Mesendoderm (in vitro differentiated cells): ENCODE measurements at regions not wholly inside any gene's neighbourhood (a gene's known extent, or its start where the extent isn't known, plus 50 kb on each side); places are given as distances from the start of the nearest gene placed in this dataset.

Source experiments
- DNase-seq: peaks from one replicate; pipeline ENCODE4 v3.0.0; 2013
- H2AK5ac ChIP-seq: 2 replicates; pipeline ENCODE4 v1.6.1; 2013; ENCODE audit warnings: low read length, inconsistent platforms
- H2BK120ac ChIP-seq: 2 replicates; pipeline ENCODE4 v1.6.1; 2013; ENCODE audit warnings: low read depth, mild to moderate bottlenecking, low read length, moderate library complexity, mixed read lengths
- H2BK15ac ChIP-seq: replicated peaks from 2 replicates; pipeline ENCODE4 v1.6.1; 2013; ENCODE audit warnings: low read depth, mild to moderate bottlenecking, moderate library complexity
- H2BK5ac ChIP-seq: 2 replicates; pipeline ENCODE4 v1.6.1; 2013; ENCODE audit warnings: low read length, inconsistent platforms
- H3K18ac ChIP-seq: 2 replicates; pipeline ENCODE4 v1.6.1; 2013; ENCODE audit warnings: mild to moderate bottlenecking, low read length, mixed read lengths
- H3K23ac ChIP-seq: one replicate; pipeline ENCODE4 v1.6.1; 2013; ENCODE audit warnings: low read length
- H3K27ac ChIP-seq: 2 replicates; pipeline ENCODE4 v1.5.1; 2013; ENCODE audit warnings: low read depth, mild to moderate bottlenecking, inconsistent platforms, low read length, moderate library complexity
- H3K27me3 ChIP-seq: 2 replicates; pipeline ENCODE4 v1.6.1; 2013; ENCODE audit warnings: low read length, control low read depth, mild to moderate bottlenecking, inconsistent platforms; ENCODE audit not compliant: insufficient read depth, poor library complexity
- H3K36me3 ChIP-seq: 2 replicates; pipeline ENCODE4 v1.6.1; 2013; ENCODE audit warnings: low read length, inconsistent platforms; ENCODE audit not compliant: control insufficient read depth, insufficient read depth
- H3K4ac ChIP-seq: one replicate; pipeline ENCODE4 v1.6.1; 2013; ENCODE audit warnings: low read depth, mild to moderate bottlenecking, low read length, moderate library complexity
- H3K4me1 ChIP-seq: 2 replicates; pipeline ENCODE4 v1.6.1; 2013; ENCODE audit warnings: low read depth, low read length, inconsistent platforms; ENCODE audit not compliant: control insufficient read depth
- H3K4me2 ChIP-seq: 2 replicates; pipeline ENCODE4 v1.6.1; 2013; ENCODE audit warnings: low read length
- H3K4me3 ChIP-seq: 2 replicates; pipeline ENCODE4 v1.5.1; 2013; ENCODE audit warnings: mild to moderate bottlenecking, low read length
- H3K56ac ChIP-seq: one replicate; pipeline ENCODE4 v1.6.1; 2013; ENCODE audit warnings: low read length
- H3K79me1 ChIP-seq: 2 replicates; pipeline ENCODE4 v1.6.1; 2013; ENCODE audit warnings: low read length, inconsistent platforms
- H3K79me2 ChIP-seq: 2 replicates; pipeline ENCODE4 v1.6.1; 2013; ENCODE audit warnings: mild to moderate bottlenecking, low read length; ENCODE audit not compliant: control insufficient read depth, insufficient read depth
- H3K9ac ChIP-seq: 2 replicates; pipeline ENCODE4 v1.6.1; 2013; ENCODE audit warnings: low read length, inconsistent platforms
- H4K5ac ChIP-seq: one replicate; pipeline ENCODE4 v1.6.1; 2013; ENCODE audit warnings: low read length
- H4K8ac ChIP-seq: one replicate; pipeline ENCODE4 v1.6.1; 2013; ENCODE audit warnings: low read depth, mild to moderate bottlenecking, control low read depth, low read length, moderate library complexity
- WGBS: extraction: QIAGEN DNeasy Blood & Tissue Kit; methylation state at CpG from one replicate; pipeline ENCODE4 v1.1.7; 2013; ENCODE audit warnings: low lambda C conversion rate, missing lambda C conversion rate; ENCODE audit not compliant: insufficient coverage; ENCODE audit errors: extremely low coverage; 5-methylcytosine and 5-hydroxymethylcytosine counted together

DNA sequence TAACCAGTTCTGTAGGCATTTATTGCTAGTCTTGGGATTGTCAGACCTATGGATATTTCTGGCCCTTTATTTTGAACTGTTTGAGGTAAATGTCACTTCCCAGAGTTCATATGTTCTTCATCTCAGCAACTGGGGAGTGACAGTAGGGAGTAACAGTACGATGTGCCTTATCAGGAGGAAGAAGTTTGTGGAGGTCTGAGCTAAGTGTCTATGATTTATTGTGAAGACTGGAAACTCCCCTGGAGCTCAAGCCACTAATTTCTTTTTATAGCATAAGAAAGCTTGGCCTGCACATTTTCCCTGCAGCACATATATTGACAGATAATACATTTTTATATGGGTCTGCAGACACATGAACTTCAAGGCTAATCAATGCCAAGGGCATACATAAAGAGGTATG, 383.8 kb downstream of the GRXCR1 start:
- no peak overlapping the region for H3K4ac ChIP-seq

DNA sequence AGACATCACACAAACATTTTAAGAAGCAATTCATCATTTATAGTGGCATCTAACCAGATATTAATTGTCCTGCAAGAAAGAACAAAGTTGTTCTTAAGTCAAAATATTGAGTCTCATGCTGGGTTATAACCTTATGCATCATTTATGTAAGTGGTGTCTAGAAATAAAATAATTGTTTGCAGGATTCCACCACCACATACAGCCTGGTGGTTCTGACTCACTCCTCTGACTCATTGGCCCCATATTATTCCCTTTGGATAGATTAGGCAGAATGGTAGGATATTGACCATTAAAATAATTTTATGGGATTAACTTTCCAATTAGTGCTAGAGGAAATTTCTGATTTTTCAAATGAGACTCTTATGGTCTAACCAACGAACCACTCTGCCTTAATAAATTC, 384.5 kb downstream of the GRXCR1 start:
- H3K79me2 ChIP-seq, result no peaks in the 10 kb centered on the region
- H4K8ac ChIP-seq, result no peak overlapping the region
- H3K4ac ChIP-seq, result no peak overlapping the region
- H2BK120ac ChIP-seq, result no peak overlapping the region
- no peak overlapping the region for H2BK5ac ChIP-seq
- no peaks in the 10 kb centered on the region for H3K4me1 ChIP-seq
- no CpG with 5 or more reads among the region's 1 CpG for WGBS
- no peak overlapping the region for H3K18ac ChIP-seq
- no peak overlapping the region for H3K56ac ChIP-seq
- H3K23ac ChIP-seq, result no peak overlapping the region
- H3K36me3 ChIP-seq, result no peaks in the 10 kb centered on the region
- DNase-seq, result no peak
- H3K79me1 ChIP-seq, result no peaks in the 10 kb centered on the region
- no peak overlapping the region for H3K9ac ChIP-seq
- no peak overlapping the region for H3K27ac ChIP-seq
- no peak overlapping the region for H3K4me3 ChIP-seq
- no peak overlapping the region for H2BK15ac ChIP-seq
- no peak overlapping the region for H3K4me2 ChIP-seq
- H4K5ac ChIP-seq, result no peak overlapping the region
- H3K27me3 ChIP-seq, result no peaks in the 10 kb centered on the region
- H2AK5ac ChIP-seq, result no peak overlapping the region

More for the DNA sequence above, 383.8 kb downstream of the GRXCR1 start:
- Histone ChIP-seq H3K27ac (no peak overlapping the region), H3K36me3 (no peaks in the 10 kb centered on the region), H2BK120ac (no peak overlapping the region), H2AK5ac (no peak overlapping the region), H3K4me2 (no peak overlapping the region), H4K8ac (no peak overlapping the region), H3K4me3 (no peak overlapping the region), H3K56ac (no peak overlapping the region), H3K27me3 (no peaks in the 10 kb centered on the region), H4K5ac (no peak overlapping the region), H3K79me2 (no peaks in the 10 kb centered on the region), H3K18ac (no peak overlapping the region), H2BK15ac (no peak overlapping the region), H3K79me1 (no peaks in the 10 kb centered on the region), H3K4me1 (no peaks in the 10 kb centered on the region), H2BK5ac (no peak overlapping the region), H3K9ac (no peak overlapping the region), H3K23ac (no peak overlapping the region)
- WGBS, result no CpG with 5 or more reads among the region's 1 CpG
- no peak for DNase-seq

DNA sequence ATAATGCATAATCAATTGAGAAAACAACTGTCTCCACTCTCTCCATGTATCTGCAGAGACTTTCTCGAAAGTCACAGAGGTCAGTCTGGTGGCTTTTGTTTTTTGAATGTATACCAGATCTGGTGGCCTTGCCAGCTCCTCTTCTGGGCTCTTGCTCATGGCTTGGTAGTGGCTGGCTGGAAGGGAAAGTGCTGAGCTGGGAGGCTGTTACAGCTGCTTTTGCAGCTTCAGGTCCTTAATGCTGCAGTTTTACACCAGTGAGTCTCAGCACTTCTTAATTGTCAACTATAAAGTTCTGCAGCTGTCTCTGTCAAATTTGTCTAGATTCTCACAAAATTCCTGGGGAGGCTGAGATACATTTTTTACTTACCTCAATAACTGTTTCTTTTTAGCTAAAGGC, 390.0 kb downstream of the GRXCR1 start:
- Histone ChIP-seq H3K9ac (no peak overlapping the region), H2BK15ac (no peak overlapping the region), H3K36me3 (no peaks in the 10 kb centered on the region), H3K27ac (no peak overlapping the region), H3K79me1 (no peaks in the 10 kb centered on the region), H3K4ac (no peak overlapping the region), H3K56ac (no peak overlapping the region), H3K18ac (no peak overlapping the region), H4K8ac (no peak overlapping the region), H2AK5ac (no peak overlapping the region), H3K27me3 (no peaks in the 10 kb centered on the region), H3K23ac (no peak overlapping the region), H4K5ac (no peak overlapping the region), H3K79me2 (no peaks in the 10 kb centered on the region), H3K4me3 (no peak overlapping the region), H2BK5ac (no peak overlapping the region), H2BK120ac (no peak overlapping the region), H3K4me1 (no peaks in the 10 kb centered on the region), H3K4me2 (no peak overlapping the region)
- no peak for DNase-seq
- no CpG with 5 or more reads among the region's 1 CpG for WGBS

DNA sequence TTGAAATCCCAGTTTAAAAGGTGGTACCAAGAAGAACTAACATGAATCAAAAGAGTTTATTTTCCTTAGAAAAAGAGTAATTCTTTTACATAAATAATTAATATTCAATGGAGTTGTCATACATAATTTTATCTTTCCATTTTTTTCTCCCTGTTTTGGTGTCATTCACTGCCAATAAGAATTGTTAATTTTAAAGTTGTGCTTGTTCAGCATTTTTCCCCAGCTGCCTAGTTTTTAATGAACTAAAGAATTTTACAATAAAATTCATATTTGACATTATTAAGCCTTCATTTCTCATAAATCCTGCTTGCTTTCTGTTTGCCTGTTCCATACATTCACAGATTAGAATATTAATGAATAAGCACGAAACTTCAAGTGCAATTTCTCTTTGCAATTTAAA, 393.6 kb downstream of the GRXCR1 start:
- H2AK5ac ChIP-seq, result no peak overlapping the region
- H3K79me1 ChIP-seq, result no peaks in the 10 kb centered on the region
- WGBS, result no CpG with 5 or more reads among the region's 1 CpG
- no peak overlapping the region for H2BK120ac ChIP-seq
- no peak overlapping the region for H3K56ac ChIP-seq
- no peak overlapping the region for H3K27ac ChIP-seq
- no peaks in the 10 kb centered on the region for H3K27me3 ChIP-seq
- H3K4me3 ChIP-seq, result no peak overlapping the region
- no peak overlapping the region for H2BK5ac ChIP-seq
- no peak overlapping the region for H3K4me2 ChIP-seq
- no peak overlapping the region for H2BK15ac ChIP-seq
- H3K9ac ChIP-seq, result no peak overlapping the region
- no peak overlapping the region for H4K5ac ChIP-seq
- H4K8ac ChIP-seq, result no peak overlapping the region
- no peak overlapping the region for H3K18ac ChIP-seq
- no peaks in the 10 kb centered on the region for H3K36me3 ChIP-seq
- no peaks in the 10 kb centered on the region for H3K4me1 ChIP-seq
- DNase-seq, result no peak
- H3K4ac ChIP-seq, result no peak overlapping the region
- H3K23ac ChIP-seq, result no peak overlapping the region
- H3K79me2 ChIP-seq, result no peaks in the 10 kb centered on the region

DNA sequence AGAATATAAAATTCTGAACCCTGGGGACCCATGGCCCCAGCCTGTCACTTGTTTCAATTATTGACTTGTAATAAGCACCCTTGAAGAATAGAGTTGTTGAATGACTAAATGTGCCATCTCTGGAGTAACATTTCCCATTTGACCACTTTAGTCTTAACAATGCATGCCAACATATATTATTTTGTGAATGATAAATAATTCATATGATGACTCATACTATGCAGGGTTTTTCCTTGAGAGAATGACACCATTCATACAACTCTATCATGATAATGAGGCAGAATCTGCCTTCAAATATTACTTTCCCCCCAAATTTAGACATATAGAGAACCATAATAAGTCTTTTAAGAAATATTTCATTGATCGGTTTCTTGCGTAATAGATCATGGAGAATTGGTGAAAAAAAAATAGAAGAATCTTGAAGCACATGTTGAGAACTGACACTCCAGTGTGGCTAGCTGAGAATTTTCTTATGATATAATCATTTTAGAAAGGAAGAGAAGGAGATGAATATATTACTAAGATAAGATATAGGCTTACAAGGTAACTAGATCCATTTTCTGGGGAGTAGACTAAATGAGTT, 404.5 kb downstream of the GRXCR1 start:
- Histone ChIP-seq H3K9ac (no peak overlapping the region), H3K27ac (no peak overlapping the region), H2AK5ac (no peak overlapping the region), H3K79me2 (no peaks in the 10 kb centered on the region), H3K36me3 (no peaks in the 10 kb centered on the region), H3K4me3 (no peak overlapping the region), H3K4ac (no peak overlapping the region), H4K5ac (no peak overlapping the region), H3K4me2 (no peak overlapping the region), H3K79me1 (no peaks in the 10 kb centered on the region), H4K8ac (no peak overlapping the region), H2BK15ac (no peak overlapping the region), H3K56ac (no peak overlapping the region), H3K4me1 (no peaks in the 10 kb centered on the region), H3K27me3 (no peaks in the 10 kb centered on the region), H3K23ac (no peak overlapping the region), H3K18ac (no peak overlapping the region), H2BK120ac (no peak overlapping the region), H2BK5ac (no peak overlapping the region)
- DNase-seq, result no peak
- WGBS, result no CpG with 5 or more reads among the region's 2 CpGs

DNA sequence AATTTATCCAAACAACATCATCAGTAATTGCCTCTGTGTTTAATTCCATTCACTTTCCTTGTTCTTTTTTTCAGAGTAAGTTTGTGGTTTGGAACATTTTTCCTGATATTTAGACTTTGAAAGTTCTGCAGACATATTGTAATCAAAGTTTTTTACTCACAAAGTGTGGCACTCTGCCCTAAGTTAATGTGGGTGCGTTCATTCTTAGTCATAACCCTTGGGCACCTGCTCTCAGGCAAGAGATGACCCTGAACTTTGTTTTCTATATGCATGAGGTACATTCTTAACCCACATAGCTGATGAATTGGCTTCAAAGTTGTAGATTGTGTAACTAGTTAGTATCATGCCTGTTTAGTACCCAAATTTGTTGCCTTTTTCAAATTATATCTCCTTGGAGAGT, 424.3 kb downstream of the GRXCR1 start:
- no CpG with 5 or more reads among the region's 1 CpG for WGBS
- Histone ChIP-seq H3K4ac (no peak overlapping the region), H2BK5ac (no peak overlapping the region), H4K8ac (no peak overlapping the region), H3K4me1 (no peaks in the 10 kb centered on the region), H3K4me3 (no peak overlapping the region), H4K5ac (no peak overlapping the region), H3K9ac (no peak overlapping the region), H3K4me2 (no peak overlapping the region), H3K79me2 (no peaks in the 10 kb centered on the region), H3K27me3 (no peaks in the 10 kb centered on the region), H3K18ac (no peak overlapping the region), H3K79me1 (no peaks in the 10 kb centered on the region), H3K36me3 (no peaks in the 10 kb centered on the region), H3K27ac (no peak overlapping the region), H2AK5ac (no peak overlapping the region), H3K23ac (no peak overlapping the region), H3K56ac (no peak overlapping the region), H2BK15ac (no peak overlapping the region), H2BK120ac (no peak overlapping the region)
- DNase-seq, result no peak
